Loucy (cell line): ENCODE measurements at regions not wholly inside any gene's neighbourhood (a gene's known extent, or its start where the extent isn't known, plus 50 kb on each side); places are given as distances from the start of the nearest gene placed in this dataset.

Source experiments
- H2AFZ ChIP-seq: fragments of 200-600 bp; sonication (generic); 2 replicates; pipeline ENCODE4 v1.6.0; 2016; ENCODE audit warnings: antibody characterized with exemption, mild to moderate bottlenecking, low read length, moderate library complexity
- H3F3A ChIP-seq: fragments of 200-600 bp; 2 replicates; pipeline ENCODE4 v1.6.0; 2016; ENCODE audit warnings: antibody characterized with exemption, low read depth, mild to moderate bottlenecking
- H3K27me3 ChIP-seq: fragments of 200-600 bp; sonication (generic); 2 replicates; pipeline ENCODE4 v1.6.1; 2014; ENCODE audit warnings: low read length, mild to moderate bottlenecking; ENCODE audit not compliant: insufficient read depth, poor library complexity, severe bottlenecking
- H3K36me3 ChIP-seq: fragments of 200-600 bp; sonication (generic); 2 replicates; pipeline ENCODE4 v1.6.1; 2016; ENCODE audit warnings: low read length; ENCODE audit not compliant: insufficient read depth
- H3K4me1 ChIP-seq: fragments of 200-600 bp; sonication (generic); 2 replicates; pipeline ENCODE4 v1.5.1; 2014; ENCODE audit warnings: low read length, mild to moderate bottlenecking; ENCODE audit not compliant: insufficient read depth, poor library complexity, severe bottlenecking
- H3K4me2 ChIP-seq: fragments of 200-600 bp; sonication (generic); 2 replicates; pipeline ENCODE4 v1.6.0; 2014; ENCODE audit warnings: antibody characterized with exemption, low read length, low read depth, mild to moderate bottlenecking; ENCODE audit not compliant: poor library complexity, severe bottlenecking
- H3K4me3 ChIP-seq: fragments of 200-600 bp; sonication (generic); 2 replicates; pipeline ENCODE4 v1.5.1; 2014; ENCODE audit warnings: low read length, mild to moderate bottlenecking, mixed read lengths; ENCODE audit not compliant: poor library complexity, severe bottlenecking
- H3K79me2 ChIP-seq: fragments of 200-600 bp; sonication (generic); 2 replicates; pipeline ENCODE4 v1.6.1; 2014; ENCODE audit warnings: low read length; ENCODE audit not compliant: insufficient read depth
- H3K9ac ChIP-seq: fragments of 200-600 bp; sonication (generic); 2 replicates; pipeline ENCODE4 v1.6.0; 2014; ENCODE audit warnings: mild to moderate bottlenecking, low read depth, low read length, moderate library complexity; ENCODE audit not compliant: poor library complexity, severe bottlenecking
- H3K9me2 ChIP-seq: fragments of 200-600 bp; sonication (generic); replicated peaks from 2 replicates; pipeline ENCODE4 v1.6.1; 2016; ENCODE audit warnings: low read depth, low read length, mixed read lengths
- H3K9me3 ChIP-seq: fragments of 200-600 bp; sonication (generic); 2 replicates; pipeline ENCODE4 v1.6.1; 2014; ENCODE audit warnings: mild to moderate bottlenecking, antibody characterized with exemption, low read length, low read depth; ENCODE audit not compliant: insufficient read depth
- H4K20me1 ChIP-seq: fragments of 200-600 bp; sonication (generic); 2 replicates; pipeline ENCODE4 v1.6.0; 2014; ENCODE audit warnings: antibody characterized with exemption, low read length, mild to moderate bottlenecking; ENCODE audit not compliant: insufficient read depth, poor library complexity, severe bottlenecking
- CTCF ChIP-seq: fragments of 200-600 bp; sonication (generic); conservative IDR thresholded peaks from 2 replicates; pipeline ENCODE4 v1.5.1; 2014; ENCODE audit warnings: mild to moderate bottlenecking, antibody characterized with exemption, low read length
- EZH2phosphoT487 ChIP-seq: fragments of 200-600 bp; IDR thresholded peaks from 2 replicates; pipeline ENCODE4 v1.6.1; 2018; ENCODE audit warnings: antibody characterized with exemption, mild to moderate bottlenecking, moderate library complexity, borderline replicate concordance

DNA sequence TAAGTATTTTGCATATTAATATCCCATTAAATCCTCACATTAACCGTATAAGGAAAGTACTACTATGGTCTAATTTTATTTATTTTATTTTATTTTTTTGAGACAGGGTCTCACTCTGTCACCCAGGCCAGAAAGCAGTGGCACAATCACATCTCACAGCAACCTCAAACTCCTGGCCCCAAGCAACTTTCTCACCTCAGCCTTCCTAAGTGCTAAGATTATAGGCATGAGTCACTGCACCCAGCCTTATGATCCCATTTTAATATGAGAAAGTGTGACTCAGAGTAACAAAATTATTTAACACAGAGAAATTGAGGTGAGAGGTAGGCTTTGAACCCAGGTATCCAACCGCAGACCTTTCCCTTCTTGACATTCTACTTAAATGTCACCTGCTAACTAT, 330.0 kb upstream of the POU3F3 start:
- Histone ChIP-seq H3K9me3 (no peaks in the 10 kb centered on the region), H3K27me3 (no peaks in the 10 kb centered on the region), H3K4me3 (no peak overlapping the region), H3K9me2 (no peaks in the 10 kb centered on the region), H3K79me2 (no peaks in the 10 kb centered on the region), H4K20me1 (no peaks in the 10 kb centered on the region), H3K9ac (no peak overlapping the region), H2AFZ (no peak overlapping the region), H3K4me2 (no peak overlapping the region), H3F3A (no peaks in the 10 kb centered on the region), H3K36me3 (no peaks in the 10 kb centered on the region), H3K4me1 (peaks cover 8% of the 10 kb centered on the region)
- no peak for TF ChIP-seq CTCF

DNA sequence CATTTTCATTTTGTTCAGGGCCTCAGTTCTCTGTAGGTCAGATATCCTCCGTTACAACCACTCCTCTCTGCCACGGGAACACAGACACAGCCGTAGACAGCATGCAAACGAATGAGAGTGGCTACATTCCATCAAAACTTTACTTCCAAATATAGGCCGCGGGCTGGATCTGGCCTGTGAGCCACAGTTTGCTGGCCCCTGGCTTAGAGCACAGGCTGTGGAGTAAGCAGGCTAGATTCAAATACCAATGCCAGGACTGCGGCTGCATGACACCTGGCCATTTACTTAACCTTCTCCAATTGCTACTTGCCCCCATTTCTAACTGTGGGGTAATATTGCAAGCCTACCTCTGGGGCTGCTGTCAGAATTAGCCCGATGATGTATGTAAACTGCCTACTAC, 325.8 kb upstream of the POU3F3 start:
- Histone ChIP-seq H3K9ac (no peak overlapping the region), H3K9me3 (no peaks in the 10 kb centered on the region), H3K4me2 (no peak overlapping the region), H3K36me3 (no peaks in the 10 kb centered on the region), H3F3A (no peaks in the 10 kb centered on the region), H3K4me1 (no peaks in the 10 kb centered on the region), H4K20me1 (no peaks in the 10 kb centered on the region), H3K79me2 (no peaks in the 10 kb centered on the region), H2AFZ (no peak overlapping the region), H3K4me3 (no peak overlapping the region), H3K9me2 (no peaks in the 10 kb centered on the region), H3K27me3 (no peaks in the 10 kb centered on the region)
- no peak for TF ChIP-seq EZH2phosphoT487
- no peak for TF ChIP-seq CTCF

GRCh38 chr2:104531122-104531521, 322.8 kb upstream of the POU3F3 start:
- Histone ChIP-seq H2AFZ (no peak overlapping the region), H3K27me3 (no peaks in the 10 kb centered on the region), H3K79me2 (no peaks in the 10 kb centered on the region), H3K9ac (no peak overlapping the region), H3K4me2 (no peak overlapping the region), H3F3A (no peaks in the 10 kb centered on the region), H3K4me3 (no peak overlapping the region), H3K4me1 (no peaks in the 10 kb centered on the region), H4K20me1 (no peaks in the 10 kb centered on the region), H3K36me3 (no peaks in the 10 kb centered on the region), H3K9me2 (no peaks in the 10 kb centered on the region), H3K9me3 (no peaks in the 10 kb centered on the region)
- TF ChIP-seq EZH2phosphoT487 (no peak), CTCF (no peak)
